ENCODE measurements at regions not wholly inside any gene's neighbourhood (a gene's known extent, or its start where the extent isn't known, plus 50 kb on each side); places are given as distances from the start of the nearest gene placed in this dataset.
"Not testable (repeated sequence)": the region's sequence is repeated elsewhere in the genome, so short reads cannot be mapped to it uniquely, and the experiment has no call there.

- ChIA-PET SMC1A (ENCODE audit: uncharacterized antibody, unreplicated experiment) (no interaction called here), CTCF (no interaction called here)
These were observed 193.7 kb downstream of the C16orf95 start for GRCh38 chr16:87123356-87124001.

GRCh38 chr16:87124405-87124804 lies 192.8 kb downstream of the C16orf95 start:
- 76% methylated on average over 9 of the region's 9 CpGs for WGBS (ENCODE audit: insufficient coverage, insufficient replicate concordance, low lambda C conversion rate, missing lambda C conversion rate)
- peak; percentile 86 for FAIRE-seq
- H3K9ac ChIP-seq (ENCODE audit: control insufficient read depth, insufficient read depth, low read length); H2AFZ ChIP-seq (ENCODE audit: control insufficient read depth, low read depth, low read length); H4K20me1 ChIP-seq (ENCODE audit: control insufficient read depth, insufficient read depth); DNase-seq (ENCODE audit: low read depth, low spot score); H3K79me2 ChIP-seq (ENCODE audit: control insufficient read depth, insufficient read depth, low read length); H3K4me1 ChIP-seq (ENCODE audit: control insufficient read depth, insufficient read depth, low read length); in situ Hi-C loops (cut with MboI); intact Hi-C loops (cut with micrococcal nuclease; ENCODE audit: unreplicated experiment); H3K27ac ChIP-seq (ENCODE audit: control insufficient read depth, insufficient read depth); H3K4me2 ChIP-seq (ENCODE audit: control insufficient read depth, insufficient read depth); H3K36me3 ChIP-seq (ENCODE audit: control insufficient read depth in 2 of 2, insufficient read depth in 2 of 2, low read length in 1 of 2); CTCF ChIA-PET; H3K4me3 ChIP-seq; POLR2A ChIA-PET; H3K27me3 ChIP-seq (replicated peaks in 1 of 2; ENCODE audit: control insufficient read depth in 2 of 2, insufficient read depth in 2 of 2, low read length in 1 of 2); ATAC-seq; H3K9me3 ChIP-seq (replicated peaks; ENCODE audit: control insufficient read depth, insufficient read depth, low read length); RAD21 ChIA-PET (ENCODE audit: unreplicated experiment); BruUV-seq (replicated peaks); SMC1A ChIA-PET (ENCODE audit: uncharacterized antibody, unreplicated experiment): not testable (repeated sequence)

More at GRCh38 chr16:87123356-87124001, 193.7 kb downstream of the C16orf95 start:
- ChIA-PET POLR2A (no interaction called here), RAD21 (ENCODE audit: unreplicated experiment) (no interaction called here)
- no peak overlapping the region for H3K9ac ChIP-seq (ENCODE audit: control insufficient read depth, insufficient read depth, low read length)
- no peak overlapping the region for H3K4me2 ChIP-seq (ENCODE audit: control insufficient read depth, insufficient read depth)
- no peak overlapping the region for H2AFZ ChIP-seq (ENCODE audit: control insufficient read depth, low read depth, low read length)
- H3K4me3 ChIP-seq: no peak overlapping the region
- no peaks in the 10 kb centered on the region for H3K36me3 ChIP-seq (ENCODE audit: control insufficient read depth in 2 of 2, insufficient read depth in 2 of 2, low read length in 1 of 2)
- TF ChIP-seq RUNX3 (IDR thresholded peaks at IDR 0.05; ENCODE audit: low read length) (no peak), CUX1 (IDR thresholded peaks at IDR 0.05; ENCODE audit: insufficient replicate concordance, low read depth, low read length) (no peak)
- DNase-seq (ENCODE audit: low read depth, low spot score) (no peak), ATAC-seq (no peak), FAIRE-seq (no peak)
- H4K20me1 ChIP-seq (ENCODE audit: control insufficient read depth, insufficient read depth): no peaks in the 10 kb centered on the region
- no TSS peak for BruUV-seq (replicated peaks)
- H3K27ac ChIP-seq (ENCODE audit: control insufficient read depth, insufficient read depth): no peak overlapping the region
- H3K79me2 ChIP-seq (ENCODE audit: control insufficient read depth, insufficient read depth, low read length): no peaks in the 10 kb centered on the region
- no peaks in the 10 kb centered on the region for H3K4me1 ChIP-seq (ENCODE audit: control insufficient read depth, insufficient read depth, low read length)
- intact Hi-C loops (cut with micrococcal nuclease; ENCODE audit: unreplicated experiment) (no loop called here), in situ Hi-C loops (cut with MboI) (no loop called here)
- H3K27me3 ChIP-seq (replicated peaks in 1 of 2; ENCODE audit: control insufficient read depth in 2 of 2, insufficient read depth in 2 of 2, low read length in 1 of 2): no peaks in the 10 kb centered on the region
- 72% methylated on average over 12 of the region's 12 CpGs for WGBS (ENCODE audit: insufficient coverage, insufficient replicate concordance, low lambda C conversion rate, missing lambda C conversion rate)
- H3K9me3 ChIP-seq (replicated peaks; ENCODE audit: control insufficient read depth, insufficient read depth, low read length): no peaks in the 10 kb centered on the region
